ENCODE measurements at regions not wholly inside any gene's neighbourhood (a gene's known extent, or its start where the extent isn't known, plus 50 kb on each side); places are given as distances from the start of the nearest gene placed in this dataset.

DNA sequence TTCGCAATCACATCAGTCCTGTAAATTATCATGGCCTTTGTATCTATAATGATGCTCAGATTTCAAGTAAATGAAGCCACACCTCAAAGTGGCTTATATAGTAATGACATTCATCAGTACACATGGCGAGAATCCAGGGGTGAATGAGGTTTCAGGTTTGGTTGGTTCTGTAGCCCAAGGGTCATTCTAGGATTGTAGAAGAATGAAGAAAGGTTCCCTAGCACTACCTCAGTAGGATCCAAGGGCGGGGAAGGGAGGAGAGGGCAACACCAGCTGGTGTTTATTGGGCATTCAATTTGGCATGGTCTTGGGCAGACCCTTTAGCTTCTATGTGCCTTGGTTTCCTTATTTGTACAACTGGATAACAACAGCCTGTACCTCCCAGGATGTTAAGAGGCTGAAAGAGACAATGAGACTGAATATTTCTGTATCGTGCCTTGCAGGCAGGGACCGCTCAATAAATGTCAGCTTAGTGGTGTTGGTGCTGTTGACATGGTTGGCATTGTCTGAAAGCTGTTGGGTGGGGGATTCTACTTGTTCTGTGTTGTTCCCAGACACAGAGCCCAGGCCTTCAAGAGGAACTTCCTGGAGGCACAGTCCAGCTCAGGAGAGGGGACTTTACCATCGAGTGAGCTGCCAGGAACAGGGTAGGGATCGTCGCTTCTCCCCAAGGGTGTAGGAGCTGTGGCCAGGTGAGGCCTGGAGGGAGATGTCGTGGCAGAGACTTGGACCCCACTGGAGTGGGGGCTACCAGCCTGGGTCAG is 388.2 kb downstream of the PTPRU start:
- no peak for TF ChIP-seq SIN3A (IDR thresholded peaks at IDR 0.05; ENCODE audit: borderline replicate concordance, insufficient read depth, low read length)
- TF ChIP-seq POLR2AphosphoS5 (IDR thresholded peaks at IDR 0.05; ENCODE audit: low read depth, low read length) = no peak
- TF ChIP-seq FOXP2 (optimal IDR thresholded peaks at IDR 0.05; ENCODE audit: borderline replicate concordance, extremely low read depth, extremely low read length, insufficient read depth) = no peak
- no peak for TF ChIP-seq REST (IDR thresholded peaks at IDR 0.05; ENCODE audit: insufficient read depth in 1 of 2, low read depth in 2 of 2, low read length in 2 of 2)
- no peak for TF ChIP-seq TAF1 (IDR thresholded peaks at IDR 0.05; ENCODE audit: borderline replicate concordance, insufficient read depth, low read length)

- no peak for TF ChIP-seq TAF1 (IDR thresholded peaks at IDR 0.05; ENCODE audit: borderline replicate concordance, insufficient read depth, low read length)
- no peak for TF ChIP-seq SIN3A (IDR thresholded peaks at IDR 0.05; ENCODE audit: borderline replicate concordance, insufficient read depth, low read length)
- TF ChIP-seq POLR2AphosphoS5 (IDR thresholded peaks at IDR 0.05; ENCODE audit: low read depth, low read length) = no peak
- no peak for TF ChIP-seq FOXP2 (optimal IDR thresholded peaks at IDR 0.05; ENCODE audit: borderline replicate concordance, extremely low read depth, extremely low read length, insufficient read depth)
- TF ChIP-seq REST (IDR thresholded peaks at IDR 0.05; ENCODE audit: insufficient read depth in 1 of 2, low read depth in 2 of 2, low read length in 2 of 2) = no peak
Measured at GRCh38 chr1:29623501-29623900, 387.2 kb downstream of the PTPRU start.

- TF ChIP-seq REST (IDR thresholded peaks at IDR 0.05; ENCODE audit: insufficient read depth in 1 of 2, low read depth in 2 of 2, low read length in 2 of 2) = no peak
- TF ChIP-seq FOXP2 (optimal IDR thresholded peaks at IDR 0.05; ENCODE audit: borderline replicate concordance, extremely low read depth, extremely low read length, insufficient read depth) = no peak
- TF ChIP-seq TAF1 (IDR thresholded peaks at IDR 0.05; ENCODE audit: borderline replicate concordance, insufficient read depth, low read length) = no peak
- no peak for TF ChIP-seq POLR2AphosphoS5 (IDR thresholded peaks at IDR 0.05; ENCODE audit: low read depth, low read length)
- TF ChIP-seq SIN3A (IDR thresholded peaks at IDR 0.05; ENCODE audit: borderline replicate concordance, insufficient read depth, low read length) = no peak
Measured at GRCh38 chr1:29621826-29622435, 385.6 kb downstream of the PTPRU start.

DNA sequence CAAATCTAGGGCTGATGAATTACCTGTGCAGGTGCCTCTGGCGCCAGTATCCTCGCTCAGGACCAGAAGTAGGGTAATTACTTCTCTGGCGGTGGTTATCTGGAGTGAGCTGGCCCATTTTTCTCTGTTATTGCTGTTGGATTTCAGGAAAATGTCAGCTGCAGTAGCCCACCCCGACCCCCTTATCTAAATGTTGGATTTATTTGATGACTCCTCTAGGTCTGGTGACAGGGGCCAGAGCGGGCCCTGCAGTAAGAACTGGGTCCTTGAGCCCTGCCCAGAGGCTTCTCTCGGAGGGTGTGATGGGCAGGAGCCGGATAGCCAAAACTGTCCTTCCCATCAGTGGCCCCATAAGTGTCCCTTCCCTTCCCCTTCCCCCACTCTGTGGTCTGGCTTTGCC is 384.3 kb downstream of the PTPRU start:
- TF ChIP-seq REST (IDR thresholded peaks at IDR 0.05; ENCODE audit: insufficient read depth in 1 of 2, low read depth in 2 of 2, low read length in 2 of 2) = no peak
- no peak for TF ChIP-seq TAF1 (IDR thresholded peaks at IDR 0.05; ENCODE audit: borderline replicate concordance, insufficient read depth, low read length)
- no peak for TF ChIP-seq FOXP2 (optimal IDR thresholded peaks at IDR 0.05; ENCODE audit: borderline replicate concordance, extremely low read depth, extremely low read length, insufficient read depth)
- no peak for TF ChIP-seq SIN3A (IDR thresholded peaks at IDR 0.05; ENCODE audit: borderline replicate concordance, insufficient read depth, low read length)
- TF ChIP-seq POLR2AphosphoS5 (IDR thresholded peaks at IDR 0.05; ENCODE audit: low read depth, low read length) = no peak

Data from PFSK-1 (cell line).